ENCODE measurements at regions not wholly inside any gene's neighbourhood (a gene's known extent, or its start where the extent isn't known, plus 50 kb on each side); places are given as distances from the start of the nearest gene placed in this dataset.

DNA sequence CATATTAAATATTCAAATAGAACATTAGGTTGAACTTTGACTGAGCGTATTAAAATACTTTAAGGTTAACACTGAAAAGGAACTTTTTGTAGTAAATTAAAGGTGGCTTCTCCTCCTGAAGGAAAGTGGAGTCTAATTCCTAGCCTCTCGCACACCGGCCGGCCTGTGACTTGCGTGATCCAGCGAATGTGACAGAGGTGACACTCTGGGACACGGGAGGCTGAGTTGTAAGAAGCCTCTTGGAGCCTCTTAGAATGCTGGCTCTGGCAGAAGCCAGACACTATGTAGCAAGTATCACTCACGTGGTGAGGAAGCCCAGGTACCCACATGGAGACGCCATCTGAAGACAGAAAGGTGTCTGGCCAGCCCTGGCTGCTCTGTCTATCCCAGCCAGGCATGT lies 64.9 kb upstream of the NSMCE3 start:
- H3K27ac Mint-ChIP-seq: no peak overlapping the region
- no peak overlapping the region for H3K4me3 Mint-ChIP-seq
- H3K27me3 Mint-ChIP-seq (ENCODE audit: insufficient read depth): peaks cover 2% of the 10 kb centered on the region
- no peaks in the 10 kb centered on the region for H3K36me3 Mint-ChIP-seq (ENCODE audit: low read depth)
- TF ChIP-seq, protein P1, sequence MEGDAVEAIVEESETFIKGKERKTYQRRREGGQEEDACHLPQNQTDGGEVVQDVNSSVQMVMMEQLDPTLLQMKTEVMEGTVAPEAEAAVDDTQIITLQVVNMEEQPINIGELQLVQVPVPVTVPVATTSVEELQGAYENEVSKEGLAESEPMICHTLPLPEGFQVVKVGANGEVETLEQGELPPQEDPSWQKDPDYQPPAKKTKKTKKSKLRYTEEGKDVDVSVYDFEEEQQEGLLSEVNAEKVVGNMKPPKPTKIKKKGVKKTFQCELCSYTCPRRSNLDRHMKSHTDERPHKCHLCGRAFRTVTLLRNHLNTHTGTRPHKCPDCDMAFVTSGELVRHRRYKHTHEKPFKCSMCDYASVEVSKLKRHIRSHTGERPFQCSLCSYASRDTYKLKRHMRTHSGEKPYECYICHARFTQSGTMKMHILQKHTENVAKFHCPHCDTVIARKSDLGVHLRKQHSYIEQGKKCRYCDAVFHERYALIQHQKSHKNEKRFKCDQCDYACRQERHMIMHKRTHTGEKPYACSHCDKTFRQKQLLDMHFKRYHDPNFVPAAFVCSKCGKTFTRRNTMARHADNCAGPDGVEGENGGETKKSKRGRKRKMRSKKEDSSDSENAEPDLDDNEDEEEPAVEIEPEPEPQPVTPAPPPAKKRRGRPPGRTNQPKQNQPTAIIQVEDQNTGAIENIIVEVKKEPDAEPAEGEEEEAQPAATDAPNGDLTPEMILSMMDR (IDR thresholded peaks at IDR 0.05): no peak
- H3K9me3 Mint-ChIP-seq: no peaks in the 10 kb centered on the region
- no peak for DNase-seq
- no peaks in the 10 kb centered on the region for H3K4me1 Mint-ChIP-seq (ENCODE audit: low read depth)

DNA sequence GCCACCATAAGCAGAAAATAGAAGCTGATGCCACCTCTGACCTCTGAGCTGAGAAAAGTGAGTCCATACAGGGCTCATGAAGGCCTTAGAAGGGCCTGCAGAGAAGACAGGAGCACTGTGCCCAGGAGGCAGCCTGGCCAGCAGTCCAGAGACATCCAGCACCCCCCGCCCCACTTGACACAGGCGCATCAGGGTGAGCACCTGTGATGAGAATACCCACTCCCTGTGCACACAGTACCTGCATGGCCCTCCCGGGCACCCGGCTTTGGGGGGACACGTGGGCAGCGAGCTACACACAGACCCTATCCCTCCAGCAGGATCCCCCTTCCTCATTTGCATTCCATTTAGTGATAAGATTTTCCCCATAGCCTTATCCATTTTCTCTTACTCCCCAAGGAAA lies 63.6 kb upstream of the NSMCE3 start:
- Mint-ChIP-seq H3K27ac (no peak overlapping the region), H3K27me3 (ENCODE audit: insufficient read depth) (peaks cover 2% of the 10 kb centered on the region), H3K9me3 (no peaks in the 10 kb centered on the region), H3K4me1 (ENCODE audit: low read depth) (no peaks in the 10 kb centered on the region), H3K36me3 (ENCODE audit: low read depth) (no peaks in the 10 kb centered on the region), H3K4me3 (no peak overlapping the region)
- TF ChIP-seq, protein P1 (IDR thresholded peaks at IDR 0.05): no peak
- DNase-seq: no peak

DNA sequence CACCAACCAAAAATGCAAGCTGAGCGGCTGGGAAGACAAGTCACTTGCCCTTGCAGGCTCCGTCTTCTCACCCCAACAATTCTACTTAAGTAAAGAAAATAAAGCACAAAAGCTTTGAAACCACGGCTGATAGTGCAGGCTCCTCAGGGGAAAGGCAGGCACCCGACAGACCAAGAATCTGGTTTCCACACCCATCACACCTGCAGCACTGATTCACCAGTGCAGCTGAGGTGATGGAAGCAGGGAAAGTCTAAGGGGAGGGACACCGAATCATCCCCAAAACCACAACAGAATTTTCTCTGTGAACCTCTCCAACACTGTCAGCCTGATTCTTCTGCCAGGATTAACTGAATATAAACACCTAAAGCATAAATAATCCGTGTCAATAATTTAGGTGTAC lies 62.0 kb upstream of the NSMCE3 start:
- H3K9me3 Mint-ChIP-seq: no peaks in the 10 kb centered on the region
- no peaks in the 10 kb centered on the region for H3K4me1 Mint-ChIP-seq (ENCODE audit: low read depth)
- no peak overlapping the region for H3K4me3 Mint-ChIP-seq
- H3K27ac Mint-ChIP-seq: no peak overlapping the region
- H3K27me3 Mint-ChIP-seq (ENCODE audit: insufficient read depth): no peaks in the 10 kb centered on the region; the same call in 1 of the 2 replicates
- no peaks in the 10 kb centered on the region for H3K36me3 Mint-ChIP-seq (ENCODE audit: low read depth)
- TF ChIP-seq, protein P1 (IDR thresholded peaks at IDR 0.05): no peak
- DNase-seq: no peak

DNA sequence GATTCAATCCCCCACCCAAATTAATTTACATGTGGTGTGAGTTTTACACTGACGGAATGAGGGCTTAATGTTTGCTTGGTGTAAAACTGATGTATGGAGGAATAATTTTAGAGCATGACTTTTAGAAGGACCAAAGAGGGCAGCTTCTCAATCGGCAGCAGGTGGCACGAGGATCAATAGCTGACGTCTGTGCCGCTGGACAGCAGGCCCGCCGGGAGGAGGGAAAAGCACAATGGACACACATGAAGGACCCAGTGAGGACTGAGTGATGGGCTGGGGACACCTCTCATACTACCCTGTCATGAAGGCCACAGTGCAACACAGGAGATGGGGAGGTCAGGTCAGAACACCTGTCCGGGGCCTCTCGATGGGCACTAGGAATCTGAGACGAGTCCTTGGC lies 61.4 kb upstream of the NSMCE3 start:
- TF ChIP-seq, protein P1 (IDR thresholded peaks at IDR 0.05): no peak
- H3K9me3 Mint-ChIP-seq: peaks cover 2% of the 10 kb centered on the region; the same call in 1 of the 2 replicates
- no peak overlapping the region for H3K27ac Mint-ChIP-seq
- DNase-seq: no peak
- no peaks in the 10 kb centered on the region for H3K36me3 Mint-ChIP-seq (ENCODE audit: low read depth)
- no peak overlapping the region for H3K4me3 Mint-ChIP-seq
- H3K27me3 Mint-ChIP-seq (ENCODE audit: insufficient read depth): no peaks in the 10 kb centered on the region; the same call in 1 of the 2 replicates
- no peaks in the 10 kb centered on the region for H3K4me1 Mint-ChIP-seq (ENCODE audit: low read depth)

DNA sequence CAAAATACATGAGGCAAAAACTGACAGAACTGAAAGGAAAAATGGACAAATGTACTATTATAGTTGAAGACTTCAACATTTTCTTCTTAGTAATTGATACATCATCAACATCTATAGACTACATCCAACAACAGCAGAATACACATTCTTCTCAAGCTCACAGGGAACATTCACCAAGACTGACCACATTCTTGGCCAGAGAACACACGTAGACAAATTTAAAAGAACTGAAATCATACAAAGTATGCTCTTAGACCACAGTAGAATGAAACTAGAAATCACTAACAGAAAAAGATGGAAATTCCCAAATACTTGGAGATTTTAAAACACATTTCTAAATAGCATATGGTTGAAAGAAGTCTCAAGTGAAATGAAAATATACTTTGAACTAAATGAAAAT lies 55.1 kb upstream of the NSMCE3 start:
- Mint-ChIP-seq H3K27me3 (ENCODE audit: insufficient read depth) (no peaks in the 10 kb centered on the region), H3K36me3 (ENCODE audit: low read depth) (no peaks in the 10 kb centered on the region), H3K4me1 (ENCODE audit: low read depth) (no peaks in the 10 kb centered on the region), H3K27ac (no peak overlapping the region), H3K4me3 (no peak overlapping the region), H3K9me3 (peaks cover 9% of the 10 kb centered on the region; the same call in 1 of the 2 replicates)
- no peak for DNase-seq
- TF ChIP-seq, protein P1 (IDR thresholded peaks at IDR 0.05): no peak

DNA sequence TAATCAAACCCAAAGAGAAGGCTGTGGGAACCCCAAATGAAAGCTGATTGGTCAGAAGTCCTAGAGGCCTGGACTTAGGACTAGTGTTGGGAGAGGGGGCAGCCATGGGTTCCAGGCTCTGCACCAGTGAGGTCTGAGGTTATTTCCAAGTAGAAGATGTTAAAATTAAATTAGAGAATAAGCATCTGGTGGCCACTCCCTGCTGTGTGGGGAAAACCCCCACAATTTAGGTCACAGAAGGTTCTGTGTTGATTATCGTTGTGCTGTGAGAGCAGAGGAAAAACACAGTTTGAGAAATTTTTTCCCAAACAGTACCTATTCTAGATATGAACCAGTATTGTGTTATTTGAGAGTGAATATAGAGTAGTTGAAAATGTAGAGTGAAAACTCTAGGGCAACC lies 53.9 kb upstream of the NSMCE3 start:
- Mint-ChIP-seq H3K27me3 (ENCODE audit: insufficient read depth) (no peaks in the 10 kb centered on the region), H3K9me3 (peaks cover 9% of the 10 kb centered on the region; the same call in 1 of the 2 replicates), H3K36me3 (ENCODE audit: low read depth) (no peaks in the 10 kb centered on the region), H3K27ac (no peak overlapping the region), H3K4me3 (no peak overlapping the region), H3K4me1 (ENCODE audit: low read depth) (no peaks in the 10 kb centered on the region)
- TF ChIP-seq, protein P1 (IDR thresholded peaks at IDR 0.05): no peak
- no peak for DNase-seq

All from HFFc6 (cell line).